Left hindlimb (tissue), 1 donor: ENCODE measurements at regions not wholly inside any gene's neighbourhood (a gene's known extent, or its start where the extent isn't known, plus 50 kb on each side); places are given as distances from the start of the nearest gene placed in this dataset.

Source experiments
- DNase-seq: peaks from one replicate; pipeline ENCODE4 v3.0.0-alpha.2; 2018

DNA sequence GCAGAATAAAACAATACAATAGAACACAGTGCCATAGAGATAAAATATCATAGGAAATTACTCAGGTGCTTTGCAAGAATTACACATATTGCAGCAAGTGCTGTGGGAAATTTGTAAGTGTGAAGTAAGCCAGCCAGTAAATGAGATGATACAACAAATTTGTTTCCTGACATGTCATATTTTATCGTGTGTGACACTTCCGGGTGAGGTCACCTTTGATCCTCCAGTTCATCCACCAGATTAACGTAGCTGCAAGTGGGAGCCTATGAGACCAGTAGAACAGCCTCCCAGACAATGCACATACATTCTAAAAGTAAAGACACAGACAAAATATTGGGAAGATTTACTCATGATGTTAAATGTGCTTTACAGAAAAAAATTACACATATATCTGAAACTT lies 72.2 kb downstream of the PRDM9 start:
- DNase-seq, result no peak

DNA sequence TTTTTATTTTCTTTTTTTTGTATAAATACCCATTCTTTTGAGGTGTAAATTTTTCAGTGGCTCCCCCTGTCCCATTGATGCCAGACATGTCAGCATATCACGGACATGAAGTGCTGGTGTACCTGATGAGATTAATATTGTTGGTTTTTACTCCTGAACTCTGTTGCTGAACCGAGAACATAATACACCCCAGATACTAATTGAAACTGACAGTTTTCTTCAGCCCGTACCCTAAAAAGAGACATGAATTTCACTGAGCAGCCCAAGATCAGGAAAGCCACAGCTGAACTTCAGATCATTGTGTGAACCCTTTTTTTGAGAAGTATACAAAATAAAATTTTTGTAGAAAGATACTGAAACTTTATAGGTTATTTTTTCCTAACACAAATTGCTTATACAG lies 75.7 kb downstream of the PRDM9 start:
- no peak for DNase-seq

DNA sequence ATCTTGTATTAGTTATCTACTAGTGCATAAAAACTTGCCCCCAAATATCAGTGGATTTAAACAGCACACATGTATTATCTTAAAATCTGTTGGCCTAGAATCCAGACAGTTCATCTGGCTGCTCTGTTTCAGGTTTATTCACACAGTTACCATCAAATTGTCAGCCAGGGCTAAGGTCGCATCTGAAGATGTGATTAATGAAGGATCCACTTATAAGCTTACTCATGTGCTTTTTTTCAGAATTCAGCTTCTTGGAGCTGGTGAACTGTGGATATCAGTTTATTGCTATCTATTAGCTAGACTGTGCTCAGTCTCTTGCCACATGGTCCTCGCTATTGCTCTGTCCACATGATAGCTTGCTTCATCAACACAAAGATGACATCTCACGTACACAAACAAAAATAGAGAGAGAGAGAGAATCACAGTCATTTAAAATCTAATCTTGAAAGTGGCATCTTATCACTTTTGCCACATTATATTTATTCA lies 81.5 kb downstream of the PRDM9 start:
- no peak for DNase-seq

DNA sequence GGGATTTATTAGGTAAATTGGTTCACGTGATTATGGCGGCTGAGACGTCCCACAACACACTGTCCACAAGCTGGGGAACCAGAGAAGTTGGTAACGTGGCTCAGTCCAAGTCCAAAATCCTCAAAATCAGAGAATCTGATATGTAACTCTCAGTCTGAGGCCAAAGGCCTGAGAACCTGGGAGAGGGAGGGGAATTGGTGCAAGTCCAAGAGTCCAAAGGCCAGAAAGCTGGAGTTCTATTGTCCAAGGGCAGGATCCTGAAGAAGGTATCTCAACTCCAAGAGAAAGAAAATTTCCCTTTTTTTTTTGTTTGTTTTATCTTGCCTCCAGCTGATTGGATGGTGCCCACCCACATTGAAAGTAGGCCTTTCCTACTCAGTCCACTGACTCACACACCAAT lies 83.8 kb downstream of the PRDM9 start:
- no peak for DNase-seq

DNA sequence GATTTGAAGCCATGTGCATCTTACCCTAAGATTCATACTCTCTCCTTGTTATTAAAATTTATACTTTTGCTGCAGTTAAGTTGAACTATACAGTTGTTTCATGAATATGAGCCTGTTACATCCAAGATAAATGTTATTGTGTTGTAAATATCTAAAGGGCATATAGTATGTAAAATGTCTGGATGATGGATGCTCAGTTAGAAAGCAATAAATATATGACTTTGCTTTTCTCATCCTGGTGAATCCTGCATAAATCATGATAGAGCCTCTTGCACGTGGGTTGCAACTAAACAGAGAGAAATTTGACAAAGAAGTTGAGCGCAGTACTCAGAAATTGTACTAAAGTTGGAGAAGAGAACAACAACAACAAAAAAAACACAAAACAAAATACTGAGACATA lies 99.5 kb downstream of the PRDM9 start:
- DNase-seq, result no peak

DNA sequence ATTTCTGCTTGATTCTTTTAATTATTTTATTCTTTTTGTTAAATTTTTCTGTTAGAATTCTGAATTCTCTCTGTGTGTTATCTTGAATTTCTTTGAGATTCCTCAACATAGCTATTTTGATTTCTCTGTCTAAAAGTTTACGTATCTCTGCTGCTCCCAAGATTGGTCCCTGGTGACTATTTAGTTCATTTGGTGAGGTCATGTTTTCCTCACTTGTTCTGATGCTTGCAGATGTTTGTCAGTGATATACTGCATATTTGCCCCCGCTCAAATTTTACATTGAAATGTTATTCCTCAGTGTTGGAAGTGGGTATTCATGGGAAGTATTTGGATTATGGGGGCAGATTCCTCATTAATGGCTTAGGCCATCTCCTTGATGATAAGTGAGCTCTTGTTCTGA lies 105.3 kb downstream of the PRDM9 start:
- no peak for DNase-seq

DNA sequence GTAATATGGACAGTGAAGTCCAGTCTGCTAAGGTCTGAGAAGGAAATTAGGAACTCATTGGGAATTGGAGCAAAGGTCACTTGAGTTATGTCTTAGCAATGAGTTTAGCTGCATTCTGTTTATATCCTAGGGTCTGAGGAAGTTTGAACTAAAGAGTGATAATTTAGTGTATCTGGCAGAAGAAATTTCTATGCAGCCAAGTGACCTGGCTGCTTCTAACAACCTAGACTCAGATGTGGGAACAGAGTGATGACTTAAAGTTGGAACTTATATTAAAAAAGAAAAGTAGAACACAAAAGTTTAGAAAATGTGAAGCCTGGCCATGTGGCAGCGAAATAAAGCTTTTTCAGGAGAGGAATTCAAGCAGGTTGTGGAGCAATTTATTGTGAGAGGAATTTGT lies 106.2 kb downstream of the PRDM9 start:
- DNase-seq, result no peak

DNA sequence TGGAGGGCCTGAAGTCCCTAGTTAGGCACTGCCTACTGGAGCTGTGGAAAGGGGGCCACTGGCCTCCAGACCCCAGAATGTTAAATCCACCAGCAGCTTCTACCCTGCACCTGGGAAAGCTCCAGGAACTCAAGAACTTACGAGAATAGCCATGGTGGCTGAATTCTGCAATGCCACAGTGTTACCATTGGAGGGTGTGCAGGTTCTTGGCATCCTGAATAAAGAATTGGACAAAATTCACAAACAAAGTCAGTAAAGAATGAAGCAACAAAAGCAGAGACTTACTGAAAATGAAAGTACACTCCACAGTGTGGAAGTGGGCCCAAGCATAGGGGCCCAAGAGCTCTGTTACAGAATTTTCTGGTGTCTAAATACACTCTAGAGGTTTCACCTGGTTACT lies 107.0 kb downstream of the PRDM9 start:
- DNase-seq, result no peak

DNA sequence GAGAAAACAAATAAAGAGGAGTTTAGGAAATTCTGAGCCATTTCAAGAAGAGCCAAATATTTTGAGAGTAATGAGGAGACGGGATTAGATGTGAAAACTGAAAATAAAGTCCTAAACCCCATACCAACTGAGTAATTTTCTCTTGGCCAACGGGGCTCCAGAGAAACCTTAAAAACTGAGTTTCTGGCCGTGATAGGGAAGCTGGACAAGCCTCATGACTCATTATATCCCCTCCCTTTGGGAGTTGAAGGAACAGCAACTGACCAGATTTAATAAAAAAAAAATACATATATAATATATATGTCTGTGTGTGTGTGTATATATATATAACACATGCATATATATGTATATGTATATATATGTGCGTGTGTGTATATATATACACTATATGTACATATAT lies 119.6 kb downstream of the PRDM9 start:
- DNase-seq, result no peak

DNA sequence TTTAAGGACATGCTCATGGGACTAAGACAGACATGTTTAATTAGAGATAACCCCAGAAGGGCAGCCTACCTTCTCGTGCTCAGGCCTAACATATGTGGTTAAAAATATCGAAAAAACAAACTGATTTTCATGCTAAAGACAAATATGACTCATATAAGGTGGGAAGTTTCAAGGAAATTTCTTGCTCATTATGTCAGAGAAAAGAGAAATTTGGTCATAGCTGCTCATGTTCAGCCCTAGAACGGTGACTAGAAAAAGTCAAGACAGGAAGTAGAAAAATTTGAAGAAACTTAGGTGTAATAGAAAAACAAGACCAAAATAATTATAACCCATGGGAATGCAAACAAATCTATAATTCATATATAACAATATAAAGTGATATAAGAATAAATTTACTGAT lies 120.6 kb downstream of the PRDM9 start:
- DNase-seq, result no peak

DNA sequence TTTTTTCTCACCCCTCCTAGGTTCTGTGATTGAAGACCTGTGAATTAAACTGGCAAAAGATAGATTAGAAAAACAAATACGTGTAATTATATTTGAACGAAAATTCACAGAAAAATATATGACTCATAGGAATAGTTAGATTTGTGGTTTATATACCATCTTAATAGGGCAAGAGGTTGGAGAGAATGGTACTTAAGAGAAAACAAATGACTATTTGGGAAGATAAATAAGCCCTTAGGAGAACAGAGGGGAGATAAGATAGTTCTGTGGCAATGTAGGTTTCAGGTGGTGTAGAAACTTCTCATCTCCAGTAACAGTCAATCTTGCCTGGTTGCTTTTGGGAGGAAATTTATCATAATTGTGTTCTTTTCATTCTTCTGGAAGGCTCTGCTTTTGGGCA lies 122.0 kb downstream of the PRDM9 start:
- no peak for DNase-seq

DNA sequence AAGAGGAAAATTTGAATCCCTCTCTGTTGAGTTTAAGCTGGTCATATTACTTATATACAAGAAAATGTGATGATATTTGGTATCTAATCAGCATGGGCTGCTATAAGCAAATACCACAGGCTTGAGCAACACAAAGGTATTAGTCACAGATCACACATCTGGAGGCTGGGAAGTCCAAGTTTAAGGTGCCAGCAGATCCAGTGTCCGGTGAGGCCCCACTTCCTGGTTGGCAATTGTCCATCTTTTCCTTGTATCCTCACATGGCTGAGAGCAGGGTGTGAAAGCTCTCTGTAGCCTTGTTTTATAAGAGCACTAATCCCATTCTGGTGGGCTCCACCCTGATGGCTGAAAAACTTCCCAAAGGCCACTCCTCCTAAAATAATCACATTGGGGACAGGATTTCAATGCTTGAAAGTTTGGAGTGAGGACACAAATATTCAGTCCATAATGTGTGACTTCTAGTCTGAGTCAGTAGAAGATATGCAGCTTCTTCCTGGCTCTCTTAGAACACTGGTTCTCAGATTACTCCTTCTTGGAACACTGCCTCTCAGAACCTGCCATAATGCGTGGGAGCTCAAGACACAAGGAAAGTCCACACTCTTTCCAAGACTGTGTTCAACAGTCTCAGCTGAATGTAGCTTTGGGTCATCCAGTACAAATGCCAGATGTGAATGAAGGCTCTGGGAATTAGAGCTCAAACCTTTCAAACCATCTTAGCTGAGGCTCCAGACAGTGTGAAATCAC lies 124.1 kb downstream of the PRDM9 start:
- DNase-seq, result no peak

DNA sequence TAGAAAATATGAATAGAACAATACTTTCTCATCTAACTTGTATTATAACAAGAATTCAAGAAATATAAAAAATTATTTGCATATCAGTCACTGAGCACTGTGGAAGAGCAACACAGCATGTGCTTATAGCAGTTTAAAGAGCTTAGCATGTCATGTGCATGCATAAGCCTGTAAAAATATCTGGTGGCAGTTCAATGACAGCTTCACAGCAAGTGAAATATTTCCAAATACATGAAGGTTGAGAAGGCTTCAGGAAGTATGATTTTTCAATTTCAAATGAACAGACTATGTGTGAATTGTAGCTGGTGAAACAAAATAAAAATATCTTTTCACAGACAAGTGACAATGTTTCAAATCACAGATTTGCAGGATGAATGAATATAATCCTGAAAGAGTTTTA lies 128.5 kb downstream of the PRDM9 start:
- DNase-seq, result no peak

DNA sequence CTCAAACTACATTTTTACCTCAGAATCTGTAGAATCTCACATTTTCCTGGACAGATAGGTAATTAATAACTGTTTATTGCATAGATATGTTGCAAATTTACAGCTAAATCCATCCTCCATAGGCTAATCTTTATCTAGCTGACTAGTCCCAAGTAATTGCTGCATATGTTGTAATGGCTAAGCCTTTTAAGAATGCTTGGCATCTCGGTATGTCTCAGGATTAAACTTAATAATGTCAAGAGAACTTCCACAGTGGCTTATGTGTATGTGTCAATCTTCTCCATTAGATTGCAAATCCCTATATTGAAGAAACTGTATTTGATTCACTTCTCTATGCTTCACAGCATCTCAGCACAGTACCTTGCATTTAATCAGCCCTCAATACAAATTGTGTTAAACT lies 131.9 kb downstream of the PRDM9 start:
- DNase-seq, result no peak

DNA sequence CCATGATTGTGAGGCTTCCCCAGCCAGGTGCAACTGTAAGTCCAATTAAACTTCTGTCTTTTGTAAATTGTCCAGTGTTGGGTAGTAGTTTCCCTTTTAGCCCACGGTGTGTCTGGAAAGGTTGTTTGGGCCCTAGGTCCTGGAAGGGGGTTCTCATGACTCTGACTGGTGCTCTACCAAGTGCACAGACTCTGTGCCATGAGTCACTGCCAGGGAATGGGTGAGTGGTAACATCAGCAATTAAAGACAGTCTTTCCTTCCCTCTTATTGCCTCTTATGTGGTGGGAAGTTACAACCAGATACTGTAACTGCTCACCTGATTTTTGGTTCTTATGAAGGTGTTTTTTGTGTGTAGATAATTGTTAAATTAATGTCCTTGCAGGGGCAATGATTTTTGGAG lies 141.2 kb downstream of the PRDM9 start:
- DNase-seq, result no peak

DNA sequence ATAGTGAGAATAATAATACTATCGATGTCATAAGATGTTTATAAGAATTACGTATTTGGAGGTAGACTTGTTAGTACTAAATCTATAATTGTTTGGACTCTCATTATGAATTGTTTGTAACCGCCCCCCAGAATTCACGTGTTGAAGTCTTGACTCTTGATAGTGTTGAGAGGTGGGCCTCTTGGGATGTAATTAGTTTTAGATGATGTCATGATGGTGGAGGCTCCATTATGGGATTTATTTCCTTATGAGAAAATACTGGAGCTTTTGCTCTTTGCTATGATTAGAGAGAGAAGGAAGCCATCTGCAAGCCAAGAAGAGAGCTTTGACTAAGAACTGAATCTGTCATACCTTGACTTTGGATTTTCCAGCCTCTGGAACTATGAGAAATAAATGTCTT lies 142.2 kb downstream of the PRDM9 start:
- no peak for DNase-seq

DNA sequence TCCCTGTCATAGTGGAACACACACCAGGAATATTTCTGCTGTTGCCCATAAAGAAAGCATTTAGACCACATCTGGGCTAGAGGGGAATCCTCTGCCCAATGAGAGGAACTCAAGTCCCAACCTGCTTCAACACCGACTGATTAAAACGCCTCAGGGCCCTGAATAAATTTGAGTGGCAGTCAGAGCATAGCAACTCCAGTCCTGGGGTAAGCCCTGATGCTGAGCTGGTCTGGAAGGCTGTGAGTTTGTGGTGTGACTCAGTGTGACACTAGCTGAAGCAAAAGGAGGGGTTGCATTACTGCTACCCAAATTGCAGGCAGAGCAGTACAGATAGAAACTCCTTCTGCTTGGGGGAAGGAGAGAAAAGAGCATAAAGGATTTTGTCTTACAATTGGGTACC lies 148.3 kb downstream of the PRDM9 start:
- no peak for DNase-seq

DNA sequence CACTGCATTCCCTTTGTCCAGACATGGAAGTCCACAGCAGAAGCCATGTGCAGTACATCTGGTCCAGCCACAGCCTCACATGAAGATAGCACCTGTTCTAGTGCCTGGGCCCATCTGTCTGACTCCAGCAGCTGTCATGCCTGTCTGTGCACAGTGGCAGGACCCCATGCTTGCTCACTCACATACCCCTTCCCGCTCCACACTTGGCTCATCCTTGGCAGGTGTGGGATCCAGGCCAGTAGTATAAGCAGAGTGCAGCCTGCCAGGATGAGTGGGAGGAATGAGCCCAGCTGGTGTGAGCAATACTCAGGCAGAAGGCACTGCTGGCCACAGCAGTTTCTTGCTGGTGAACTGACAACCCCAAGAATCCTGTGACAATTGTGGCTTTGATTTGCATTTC lies 168.0 kb downstream of the PRDM9 start:
- no peak for DNase-seq

DNA sequence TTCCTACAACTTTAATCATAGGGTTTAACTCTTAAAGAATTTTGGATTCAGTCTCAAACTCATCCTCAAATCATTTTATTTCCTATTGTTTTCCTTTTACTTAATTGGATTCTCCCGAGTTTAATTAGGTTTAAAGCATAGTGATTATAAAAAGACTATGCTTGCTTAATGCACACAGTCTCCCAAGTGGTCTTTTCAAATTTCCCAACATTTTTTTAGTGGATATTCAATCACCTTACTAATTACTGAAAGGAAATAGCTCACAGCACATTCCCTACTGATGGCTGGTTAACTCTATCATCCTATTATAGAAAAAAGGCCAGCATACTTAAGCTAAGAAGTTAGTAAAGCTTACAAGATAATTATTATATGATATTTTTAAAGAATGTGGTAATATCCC lies 170.6 kb downstream of the PRDM9 start:
- no peak for DNase-seq

DNA sequence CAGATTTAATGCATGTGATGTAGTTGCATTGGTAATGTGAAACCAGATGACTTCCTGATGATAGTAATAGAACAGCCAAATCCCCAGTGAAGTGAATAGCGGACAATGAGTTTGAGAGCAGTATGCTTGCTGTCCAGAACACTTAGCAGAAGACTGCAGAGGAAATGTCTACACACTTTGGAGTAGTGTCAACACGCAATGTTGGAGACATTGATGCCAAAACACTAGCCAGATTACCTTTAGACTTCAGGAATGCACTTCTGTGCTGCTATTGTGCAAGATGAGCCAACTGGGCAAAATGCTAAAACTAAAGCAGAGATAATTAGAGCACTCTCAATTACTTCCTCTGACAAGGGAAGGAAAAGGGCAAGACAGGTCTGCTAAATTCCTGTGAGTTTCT lies 176.7 kb downstream of the PRDM9 start:
- DNase-seq, result no peak

DNA sequence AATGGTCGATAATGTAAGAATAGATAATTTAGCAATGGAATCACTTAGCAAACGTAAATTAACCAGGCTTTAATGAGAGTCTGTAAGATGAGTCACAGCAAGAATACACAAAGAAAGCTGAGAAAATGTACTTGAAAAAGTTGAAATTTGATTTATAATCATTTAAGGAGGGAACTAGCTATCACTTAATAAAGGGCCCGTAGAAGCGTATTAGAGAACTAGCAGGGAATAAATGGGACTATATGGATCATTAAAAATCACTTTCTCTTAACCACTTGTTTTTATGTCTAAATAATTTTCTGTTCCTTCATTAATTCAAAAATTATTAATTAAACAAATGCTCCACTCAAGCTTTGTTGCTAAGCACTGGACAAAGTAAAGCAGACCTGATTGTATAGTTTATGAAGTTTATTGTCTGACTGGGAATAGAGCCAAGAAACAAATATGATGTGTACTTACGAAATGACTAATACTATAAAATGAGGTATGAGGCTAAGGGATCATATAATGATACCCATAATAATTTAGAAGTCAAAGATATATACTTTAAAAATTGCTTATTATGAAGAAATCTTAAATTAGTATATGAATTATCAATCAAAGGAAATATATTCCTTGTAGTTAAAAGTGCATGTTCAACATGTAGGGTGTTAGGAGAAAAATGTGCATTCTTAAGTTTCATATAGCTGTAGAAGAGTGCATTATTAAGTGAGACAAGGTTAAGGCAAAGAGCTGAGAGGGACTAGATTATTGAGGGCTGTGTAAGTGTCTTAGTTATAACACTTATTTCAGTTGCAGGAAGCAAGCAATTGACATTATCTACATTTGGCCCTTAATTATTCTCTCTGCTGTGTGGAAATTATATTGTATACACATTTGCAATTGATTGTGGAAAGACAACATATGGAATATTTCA lies 196.8 kb downstream of the PRDM9 start:
- no peak for DNase-seq

DNA sequence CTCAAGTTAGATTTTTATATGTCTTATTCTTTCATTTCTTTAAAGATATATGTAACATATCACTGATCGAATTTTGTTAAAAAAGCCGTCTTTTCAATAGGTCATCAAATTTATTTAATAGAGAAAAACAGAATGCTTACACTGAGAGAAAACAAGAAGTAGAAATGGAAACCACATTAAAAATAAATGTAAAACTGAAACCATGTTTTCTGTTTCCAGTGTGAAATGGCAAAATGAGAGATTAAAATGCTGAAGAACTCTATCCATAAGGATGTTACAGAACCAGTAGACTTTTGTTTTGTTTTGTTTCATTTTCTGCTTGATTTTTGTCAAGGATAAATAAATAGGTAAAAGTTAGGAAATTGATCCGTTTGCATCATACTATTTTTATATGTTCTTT lies 210.1 kb downstream of the PRDM9 start:
- no peak for DNase-seq

DNA sequence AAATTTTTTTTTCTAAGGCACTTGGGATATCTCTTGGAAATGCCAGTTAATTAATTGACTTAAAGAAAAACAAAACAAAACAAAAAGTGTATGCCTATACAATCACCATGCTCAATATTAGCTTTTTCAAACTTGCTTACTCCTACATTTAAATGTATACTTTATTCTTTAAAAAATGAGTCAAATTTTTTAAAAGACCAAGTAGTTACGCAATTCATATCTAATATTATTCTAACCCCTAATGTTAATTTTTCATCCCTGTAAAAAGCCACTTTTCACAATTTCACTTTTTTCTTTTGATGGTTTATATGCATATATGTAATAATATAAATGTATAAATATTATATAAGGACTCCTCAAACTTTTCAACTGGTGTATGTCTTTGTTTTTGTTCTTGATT lies 211.2 kb downstream of the PRDM9 start:
- DNase-seq, result no peak

DNA sequence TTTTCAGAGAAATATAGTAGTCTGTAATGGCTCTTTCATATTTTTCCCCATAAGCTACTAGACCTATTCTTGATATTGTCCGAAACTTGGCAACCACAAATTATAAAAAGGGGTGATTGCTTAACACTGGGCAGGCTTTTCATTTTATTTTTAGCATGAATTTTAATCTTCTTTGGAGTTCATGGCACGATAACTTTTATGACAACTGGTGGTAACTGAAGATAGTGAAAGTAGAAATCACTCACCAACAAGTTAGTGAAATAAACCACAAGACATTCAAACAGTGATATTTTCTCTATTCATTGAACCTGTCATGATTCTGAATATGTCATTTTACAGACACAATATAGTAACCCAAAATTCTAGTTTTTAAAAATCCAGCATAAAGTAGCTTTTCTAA lies 213.9 kb downstream of the PRDM9 start:
- no peak for DNase-seq
